Gastrocnemius medialis (tissue), 4 donors: ENCODE measurements at regions not wholly inside any gene's neighbourhood (a gene's known extent, or its start where the extent isn't known, plus 50 kb on each side); places are given as distances from the start of the nearest gene placed in this dataset.

Experiments used
- CTCF ChIP-seq, 5 experiments: fragments of 450-650 bp in 3 of 5; fragments of 200-600 bp in 2 of 5; sonication (generic) in 2 of 5; IDR thresholded peaks in 4 of 5; conservative IDR thresholded peaks in 1 of 5; 1 replicate in 4 of 5; 2 replicates in 1 of 5; pipeline ENCODE4 v1.5.1; 2016 to 2019; ENCODE audit warnings: antibody characterized with exemption in 5 of 5, mild to moderate bottlenecking in 3 of 5, moderate library complexity in 3 of 5
- POLR2A ChIP-seq, 2 donors: fragments of 450-650 bp; IDR thresholded peaks; one replicate each; pipeline ENCODE4 v1.6.1; 2017; ENCODE audit warnings: antibody characterized with exemption in 2 of 2, mild to moderate bottlenecking in 2 of 2, moderate library complexity in 2 of 2

GRCh38 chr18:68284236-68284780, 430.6 kb downstream of the TMX3 start:
- TF ChIP-seq CTCF (IDR thresholded peaks at IDR 0.05 in 4 of 5, conservative IDR thresholded peaks at IDR 0.05 in 1 of 5), result no peak
- no peak for TF ChIP-seq POLR2A (IDR thresholded peaks at IDR 0.05)
